ENCODE measurements at regions not wholly inside any gene's neighbourhood (a gene's known extent, or its start where the extent isn't known, plus 50 kb on each side); places are given as distances from the start of the nearest gene placed in this dataset.

GRCh38 chr3:177473903-177474302 lies 276.6 kb upstream of the TBL1XR1 start:
- H3F3A ChIP-seq (ENCODE audit: low read length, unreplicated experiment) = no peaks in the 10 kb centered on the region
- POLR2A ChIA-PET (ENCODE audit: unreplicated experiment) = no interaction called here
- TF ChIP-seq EZH2phosphoT487 (IDR thresholded peaks at IDR 0.05; ENCODE audit: borderline replicate concordance, low read length) (no peak), EZH2 (IDR thresholded peaks at IDR 0.05; ENCODE audit: low read length, unreplicated experiment) (no peak), CTCF (conservative IDR thresholded peaks at IDR 0.05; ENCODE audit: low read depth, low read length) (no peak)
- no peak overlapping the region for H3K9ac ChIP-seq (ENCODE audit: low read length)
- no peaks in the 10 kb centered on the region for H4K20me1 ChIP-seq (ENCODE audit: low read length)
- no peaks in the 10 kb centered on the region for H3K79me2 ChIP-seq (ENCODE audit: low read length)
- H2AFZ ChIP-seq (ENCODE audit: low read length) = no peak overlapping the region
- BruUV-seq (replicated peaks) = no TSS peak
- DNase-seq = no peak
- H3K4me3 ChIP-seq (ENCODE audit: low read length) = no peak overlapping the region
- H3K4me1 ChIP-seq (ENCODE audit: insufficient read depth, low read length) = peaks cover 15% of the 10 kb centered on the region
- ATAC-seq = no peak
- no peaks in the 10 kb centered on the region for H3K9me3 ChIP-seq (ENCODE audit: low read length)
- H3K27me3 ChIP-seq (ENCODE audit: low read length) = no peaks in the 10 kb centered on the region
- CTCF ChIA-PET = no interaction called here
- intact Hi-C loops (cut with micrococcal nuclease) = loop anchor here (10.0 kb wide), 3 partner anchors 121 to 911 kb away; no protein-coding TSS in a partner anchor
- no peaks in the 10 kb centered on the region for H3K36me3 ChIP-seq (ENCODE audit: low read depth, low read length)
- no peak overlapping the region for H3K4me2 ChIP-seq (ENCODE audit: low read length)
- H3K9me2 ChIP-seq (replicated peaks; ENCODE audit: low read length) = no peaks in the 10 kb centered on the region
- H3K27ac ChIP-seq (ENCODE audit: low read length) = no peak overlapping the region

- ChIA-PET CTCF (no interaction called here), POLR2A (ENCODE audit: unreplicated experiment) (no interaction called here)
- H3K4me3 ChIP-seq (ENCODE audit: low read length) = no peak overlapping the region
- H3F3A ChIP-seq (ENCODE audit: low read length, unreplicated experiment) = no peaks in the 10 kb centered on the region
- no peak overlapping the region for H3K9ac ChIP-seq (ENCODE audit: low read length)
- no peaks in the 10 kb centered on the region for H3K27me3 ChIP-seq (ENCODE audit: low read length)
- intact Hi-C loops (cut with micrococcal nuclease) = loop anchor here (5.0 to 10.0 kb wide), 4 partner anchors 120 to 910 kb away; no protein-coding TSS in a partner anchor
- H2AFZ ChIP-seq (ENCODE audit: low read length) = no peak overlapping the region
- H3K9me3 ChIP-seq (ENCODE audit: low read length) = no peaks in the 10 kb centered on the region
- peaks cover 17% of the 10 kb centered on the region for H3K4me1 ChIP-seq (ENCODE audit: insufficient read depth, low read length)
- no peak overlapping the region for H3K27ac ChIP-seq (ENCODE audit: low read length)
- DNase-seq = no peak
- no peak for TF ChIP-seq CTCF (conservative IDR thresholded peaks at IDR 0.05; ENCODE audit: low read depth, low read length)
- no peak for TF ChIP-seq EZH2 (IDR thresholded peaks at IDR 0.05; ENCODE audit: low read length, unreplicated experiment)
- no peak for TF ChIP-seq EZH2phosphoT487 (IDR thresholded peaks at IDR 0.05; ENCODE audit: borderline replicate concordance, low read length)
- H3K4me2 ChIP-seq (ENCODE audit: low read length) = no peak overlapping the region
- no peak for ATAC-seq
- H3K36me3 ChIP-seq (ENCODE audit: low read depth, low read length) = no peaks in the 10 kb centered on the region
- no peaks in the 10 kb centered on the region for H3K9me2 ChIP-seq (replicated peaks; ENCODE audit: low read length)
- H3K79me2 ChIP-seq (ENCODE audit: low read length) = no peaks in the 10 kb centered on the region
- no peaks in the 10 kb centered on the region for H4K20me1 ChIP-seq (ENCODE audit: low read length)
- BruUV-seq (replicated peaks) = no TSS peak
These were observed 277.5 kb upstream of the TBL1XR1 start for GRCh38 chr3:177474652-177475355.

GRCh38 chr3:177475356-177475665 lies 278.0 kb upstream of the TBL1XR1 start:
- Histone ChIP-seq H2AFZ (ENCODE audit: low read length) (no peak overlapping the region), H3K27me3 (ENCODE audit: low read length) (no peaks in the 10 kb centered on the region), H3K79me2 (ENCODE audit: low read length) (no peaks in the 10 kb centered on the region), H3K4me3 (ENCODE audit: low read length) (no peak overlapping the region), H3K36me3 (ENCODE audit: low read depth, low read length) (no peaks in the 10 kb centered on the region), H3K9me3 (ENCODE audit: low read length) (no peaks in the 10 kb centered on the region), H3K9ac (ENCODE audit: low read length) (no peak overlapping the region), H3K27ac (ENCODE audit: low read length) (no peak overlapping the region), H4K20me1 (ENCODE audit: low read length) (no peaks in the 10 kb centered on the region), H3F3A (ENCODE audit: low read length, unreplicated experiment) (no peaks in the 10 kb centered on the region), H3K4me2 (ENCODE audit: low read length) (no peak overlapping the region), H3K9me2 (replicated peaks; ENCODE audit: low read length) (no peaks in the 10 kb centered on the region), H3K4me1 (ENCODE audit: insufficient read depth, low read length) (peaks cover 17% of the 10 kb centered on the region)
- ATAC-seq (no peak), DNase-seq (no peak)
- BruUV-seq (replicated peaks) = no TSS peak
- ChIA-PET CTCF (no interaction called here), POLR2A (ENCODE audit: unreplicated experiment) (no interaction called here)
- intact Hi-C loops (cut with micrococcal nuclease) = loop anchor here (5.0 to 10.0 kb wide), 4 partner anchors 119 to 909 kb away; no protein-coding TSS in a partner anchor
- TF ChIP-seq EZH2 (IDR thresholded peaks at IDR 0.05; ENCODE audit: low read length, unreplicated experiment) = no peak
- no peak for TF ChIP-seq CTCF (conservative IDR thresholded peaks at IDR 0.05; ENCODE audit: low read depth, low read length)

Measured in PC-3 (cell line).